Breast epithelium (tissue), 4 donors: ENCODE measurements at regions not wholly inside any gene's neighbourhood (a gene's known extent, or its start where the extent isn't known, plus 50 kb on each side); places are given as distances from the start of the nearest gene placed in this dataset.

Experiments
- DNase-seq, 2 donors: peaks; one replicate each; pipeline ENCODE4 v3.0.0-alpha.2; 2019; ENCODE audit warnings: low spot score in 2 of 2
- H3K27ac ChIP-seq, 2 donors: fragments of 200-600 bp; sonication (generic) in 1 of 2; one replicate each; pipeline ENCODE4 v1.5.1; 2016 to 2019; ENCODE audit warnings: mild to moderate bottlenecking in 1 of 2
- H3K27me3 ChIP-seq, 2 donors: fragments of 200-600 bp; sonication (generic) in 1 of 2; one replicate each; pipeline versions ENCODE4 v1.5.1 to v1.6.0; 2017 to 2019; ENCODE audit warnings: control low read depth in 1 of 2, mild to moderate bottlenecking in 1 of 2
- H3K36me3 ChIP-seq: fragments of 200-600 bp; one replicate; pipeline ENCODE4 v1.5.1; 2019
- H3K4me1 ChIP-seq, 2 donors: fragments of 200-600 bp; sonication (generic); one replicate each; pipeline ENCODE4 v1.5.1; 2016 to 2019; ENCODE audit warnings: control low read depth in 1 of 2
- H3K4me3 ChIP-seq, 3 donors: fragments of 200-600 bp; sonication (generic); 1 replicate in 2 of 3; 2 replicates in 1 of 3; pipeline ENCODE4 v1.5.1; 2016 to 2019; ENCODE audit warnings: mild to moderate bottlenecking in 3 of 3, moderate library complexity in 2 of 3
- H3K9me3 ChIP-seq, 2 donors: fragments of 200-600 bp; sonication (generic) in 1 of 2; one replicate each; pipeline ENCODE4 v1.5.1; 2016 to 2019; ENCODE audit warnings: control low read depth in 1 of 2
- POLR2A ChIP-seq: fragments of 450-650 bp; IDR thresholded peaks from one replicate; pipeline ENCODE4 v1.6.1; 2016; ENCODE audit warnings: antibody characterized with exemption, mild to moderate bottlenecking, moderate library complexity
- POLR2AphosphoS5 ChIP-seq, 3 donors: sonication (generic); formaldehyde crosslinking; IDR thresholded peaks; one replicate each; pipeline ENCODE4 v1.6.1; 2017; ENCODE audit warnings: antibody characterized with exemption in 3 of 3
- intact Hi-C: fragments of 100-400 bp; cut with DNase I; formaldehyde crosslinking; loops from one replicate; pipeline ENCODE4 v1.15.1; 2023; ENCODE audit warnings: low total_unique reads
- TF ChIP-seq, protein P1 (sequence below), 3 donors: fragments of 450-650 bp; IDR thresholded peaks; one replicate each; pipeline ENCODE4 v1.5.1; 2016 to 2017; ENCODE audit warnings: antibody characterized with exemption in 3 of 3, mild to moderate bottlenecking in 3 of 3, moderate library complexity in 3 of 3

DNA sequence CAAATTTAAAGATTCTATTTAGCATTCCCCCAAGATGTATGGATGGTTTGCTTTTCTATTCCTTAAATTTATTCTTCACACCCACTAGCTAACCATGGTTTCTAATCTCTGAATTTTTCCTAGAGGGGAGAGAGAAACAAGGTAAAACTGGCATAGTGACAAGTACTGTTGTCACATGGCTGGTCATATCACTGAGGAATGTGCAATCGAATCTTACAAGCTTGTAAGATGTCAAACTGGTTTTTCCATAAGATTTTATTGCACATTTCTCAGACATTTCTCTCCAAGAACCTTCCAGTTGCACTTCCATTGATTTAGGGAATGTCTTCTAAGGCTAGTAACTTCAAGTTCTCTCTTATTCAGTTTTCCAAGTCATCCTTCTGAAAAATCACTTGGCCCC, 89.8 kb downstream of the MBL2 start:
- TF ChIP-seq, protein P1, sequence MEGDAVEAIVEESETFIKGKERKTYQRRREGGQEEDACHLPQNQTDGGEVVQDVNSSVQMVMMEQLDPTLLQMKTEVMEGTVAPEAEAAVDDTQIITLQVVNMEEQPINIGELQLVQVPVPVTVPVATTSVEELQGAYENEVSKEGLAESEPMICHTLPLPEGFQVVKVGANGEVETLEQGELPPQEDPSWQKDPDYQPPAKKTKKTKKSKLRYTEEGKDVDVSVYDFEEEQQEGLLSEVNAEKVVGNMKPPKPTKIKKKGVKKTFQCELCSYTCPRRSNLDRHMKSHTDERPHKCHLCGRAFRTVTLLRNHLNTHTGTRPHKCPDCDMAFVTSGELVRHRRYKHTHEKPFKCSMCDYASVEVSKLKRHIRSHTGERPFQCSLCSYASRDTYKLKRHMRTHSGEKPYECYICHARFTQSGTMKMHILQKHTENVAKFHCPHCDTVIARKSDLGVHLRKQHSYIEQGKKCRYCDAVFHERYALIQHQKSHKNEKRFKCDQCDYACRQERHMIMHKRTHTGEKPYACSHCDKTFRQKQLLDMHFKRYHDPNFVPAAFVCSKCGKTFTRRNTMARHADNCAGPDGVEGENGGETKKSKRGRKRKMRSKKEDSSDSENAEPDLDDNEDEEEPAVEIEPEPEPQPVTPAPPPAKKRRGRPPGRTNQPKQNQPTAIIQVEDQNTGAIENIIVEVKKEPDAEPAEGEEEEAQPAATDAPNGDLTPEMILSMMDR (IDR thresholded peaks at IDR 0.05) = no peak
- TF ChIP-seq POLR2AphosphoS5 (IDR thresholded peaks at IDR 0.05) (no peak), POLR2A (no peak)
- no peaks in the 10 kb centered on the region for H3K9me3 ChIP-seq
- no peak for DNase-seq
- H3K27ac ChIP-seq = no peak overlapping the region
- H3K27me3 ChIP-seq = no peaks in the 10 kb centered on the region
- no peaks in the 10 kb centered on the region for H3K4me1 ChIP-seq
- H3K36me3 ChIP-seq = no peaks in the 10 kb centered on the region
- intact Hi-C loops = no loop called here
- no peak overlapping the region for H3K4me3 ChIP-seq

DNA sequence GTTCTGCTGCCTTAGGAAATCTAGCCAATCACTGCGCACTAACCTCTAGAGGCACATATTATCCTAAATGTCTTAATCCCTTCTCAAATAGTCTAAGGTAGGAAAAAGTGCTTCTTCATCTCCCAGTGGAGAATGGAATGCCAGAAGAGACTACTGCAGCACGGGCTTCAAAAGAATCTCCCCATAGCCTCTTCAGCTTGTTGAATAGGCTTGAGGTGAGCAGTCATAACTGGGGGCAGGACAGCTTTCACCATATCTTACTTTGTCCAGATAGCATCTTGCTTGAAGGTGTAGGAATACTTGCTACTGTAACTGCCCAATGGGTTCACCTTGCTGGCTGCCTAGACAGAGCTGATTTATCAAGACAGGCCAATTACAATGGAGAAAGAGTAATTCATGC, 88.8 kb downstream of the MBL2 start:
- H3K9me3 ChIP-seq = no peaks in the 10 kb centered on the region
- TF ChIP-seq, protein P1 (IDR thresholded peaks at IDR 0.05) = no peak
- TF ChIP-seq POLR2A (no peak), POLR2AphosphoS5 (IDR thresholded peaks at IDR 0.05) (no peak)

DNA sequence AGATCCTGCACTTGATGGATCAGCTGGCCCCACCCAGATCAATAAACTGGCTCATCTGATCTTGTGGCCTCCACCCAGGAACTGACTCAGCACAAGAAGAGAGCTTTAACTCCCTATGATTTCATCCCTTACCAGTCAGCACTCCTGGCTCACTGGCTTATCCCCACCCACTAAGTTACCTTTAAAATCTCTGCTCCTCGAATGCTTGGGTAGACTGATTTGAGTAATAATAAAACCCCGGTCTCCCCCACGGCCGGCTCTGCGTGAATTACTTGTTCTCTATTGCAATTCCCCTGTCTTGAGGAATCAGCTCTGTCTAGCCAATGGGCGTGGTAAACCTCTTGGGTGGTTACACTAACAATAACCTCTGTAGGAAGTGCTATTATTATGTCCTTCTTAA, 83.7 kb downstream of the MBL2 start:
- no peak for DNase-seq
- Histone ChIP-seq H3K4me3 (no peak overlapping the region), H3K9me3 (peaks cover 0 to 8% of the 10 kb centered on the region in 2 donors), H3K27ac (no peak overlapping the region), H3K27me3 (no peaks in the 10 kb centered on the region), H3K36me3 (no peaks in the 10 kb centered on the region), H3K4me1 (no peaks in the 10 kb centered on the region)
- TF ChIP-seq, protein P1 (IDR thresholded peaks at IDR 0.05) = no peak
- TF ChIP-seq POLR2A (no peak), POLR2AphosphoS5 (IDR thresholded peaks at IDR 0.05) (no peak)
- intact Hi-C loops = no loop called here

More for the DNA sequence above, 88.8 kb downstream of the MBL2 start:
- Histone ChIP-seq H3K36me3 (no peaks in the 10 kb centered on the region), H3K4me1 (no peaks in the 10 kb centered on the region), H3K4me3 (no peak overlapping the region), H3K27ac (no peak overlapping the region), H3K27me3 (no peaks in the 10 kb centered on the region)
- no peak for DNase-seq
- intact Hi-C loops = no loop called here

DNA sequence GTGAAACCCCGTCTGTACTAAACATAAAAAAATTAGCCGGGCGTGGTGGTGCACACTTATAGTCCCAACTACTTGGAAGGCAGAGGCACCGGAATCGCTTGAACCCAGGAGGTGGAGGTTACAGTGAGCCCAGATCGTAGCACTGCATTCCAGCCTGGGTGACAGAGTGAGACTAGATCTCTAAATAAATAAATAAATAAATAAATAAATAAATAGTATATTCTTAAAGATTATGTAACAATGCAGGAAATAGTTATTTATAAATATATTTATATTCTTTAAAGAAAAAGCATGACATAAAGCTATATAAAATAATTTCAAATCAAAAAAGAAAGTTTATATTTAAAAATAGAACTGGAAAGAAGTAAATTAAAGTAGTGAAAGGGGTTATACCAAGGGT, 76.4 kb downstream of the MBL2 start:
- Histone ChIP-seq H3K27me3 (no peaks in the 10 kb centered on the region), H3K4me3 (no peak overlapping the region), H3K27ac (no peak overlapping the region), H3K9me3 (peaks cover 0 to 5% of the 10 kb centered on the region in 2 donors), H3K36me3 (no peaks in the 10 kb centered on the region), H3K4me1 (no peaks in the 10 kb centered on the region)
- intact Hi-C loops = no loop called here
- TF ChIP-seq, protein P1 (IDR thresholded peaks at IDR 0.05) = no peak
- TF ChIP-seq POLR2A (no peak), POLR2AphosphoS5 (IDR thresholded peaks at IDR 0.05) (no peak)
- no peak for DNase-seq

DNA sequence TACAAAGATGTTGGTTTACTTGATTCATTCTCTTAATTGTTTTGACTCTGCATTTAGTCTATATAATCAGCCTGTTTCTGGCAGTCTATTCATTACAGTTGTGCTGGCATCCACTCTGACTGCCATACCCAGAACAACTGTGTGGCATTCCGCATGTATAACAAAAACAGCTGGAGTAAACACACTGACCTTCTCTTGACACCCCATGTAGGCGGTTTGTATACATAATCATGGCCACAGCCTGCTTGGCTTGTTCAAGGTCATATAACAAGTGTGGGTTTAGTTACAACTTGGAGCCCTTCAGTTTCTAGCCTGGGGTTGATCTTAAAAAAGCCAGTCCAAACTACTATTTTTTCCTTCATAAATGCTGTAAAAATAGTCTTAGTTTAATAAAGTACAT, 70.9 kb downstream of the MBL2 start:
- no peak overlapping the region for H3K27ac ChIP-seq
- intact Hi-C loops = no loop called here
- TF ChIP-seq POLR2A (no peak), POLR2AphosphoS5 (IDR thresholded peaks at IDR 0.05) (no peak)
- TF ChIP-seq, protein P1 (IDR thresholded peaks at IDR 0.05) = no peak

More for the DNA sequence above, 70.9 kb downstream of the MBL2 start:
- Histone ChIP-seq H3K4me1 (no peaks in the 10 kb centered on the region), H3K9me3 (no peaks in the 10 kb centered on the region), H3K27me3 (no peaks in the 10 kb centered on the region), H3K4me3 (no peak overlapping the region), H3K36me3 (no peaks in the 10 kb centered on the region)
- no peak for DNase-seq
